ENCODE measurements at regions not wholly inside any gene's neighbourhood (a gene's known extent, or its start where the extent isn't known, plus 50 kb on each side); places are given as distances from the start of the nearest gene placed in this dataset.
A peak's percentile ranks its signal among the peaks of the same experiment; 100 is the strongest.
"Not testable (repeated sequence)": the region's sequence is repeated elsewhere in the genome, so short reads cannot be mapped to it uniquely, and the experiment has no call there.

DNA sequence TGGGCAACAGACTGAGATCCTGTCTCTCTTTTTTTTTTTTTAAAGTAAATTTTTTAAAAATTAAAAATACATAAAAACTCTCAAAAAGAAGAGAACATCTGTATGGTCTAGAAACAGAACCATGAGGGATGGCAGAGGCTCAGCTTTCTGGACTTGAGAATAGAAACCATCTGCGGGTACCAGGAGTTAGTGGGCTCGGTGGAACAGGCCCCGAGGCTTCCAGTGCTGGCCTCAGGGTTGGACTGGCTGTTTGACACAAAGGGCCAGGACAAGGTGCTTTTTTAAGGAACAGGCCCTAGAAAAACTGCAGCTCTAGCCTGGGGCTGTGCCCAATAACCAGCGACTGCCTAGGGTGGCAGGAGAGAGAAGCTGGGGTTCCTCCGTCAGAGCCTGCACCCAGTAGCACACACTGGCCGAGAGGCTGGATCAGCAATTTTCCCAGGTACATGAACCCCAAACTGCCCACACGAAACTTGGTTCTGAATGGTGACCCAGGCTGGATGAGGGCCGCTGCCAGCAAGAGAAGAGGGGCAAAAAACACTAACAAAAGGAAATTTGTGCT lies 131.0 kb upstream of the OLIG3 start:
- H3K4me1 Mint-ChIP-seq (ENCODE audit: unreplicated experiment): no peaks in the 10 kb centered on the region
- H3K4me3 Mint-ChIP-seq: no peak overlapping the region
- H3K27me3 Mint-ChIP-seq: peaks cover 5% of the 10 kb centered on the region
- H3K9me3 Mint-ChIP-seq: no peaks in the 10 kb centered on the region
- DNase-seq (ENCODE audit: extremely low spot score, unreplicated experiment): no peak
- H3K27ac Mint-ChIP-seq: no peak overlapping the region
- H3K36me3 Mint-ChIP-seq: no peaks in the 10 kb centered on the region
- TF ChIP-seq, protein P1, sequence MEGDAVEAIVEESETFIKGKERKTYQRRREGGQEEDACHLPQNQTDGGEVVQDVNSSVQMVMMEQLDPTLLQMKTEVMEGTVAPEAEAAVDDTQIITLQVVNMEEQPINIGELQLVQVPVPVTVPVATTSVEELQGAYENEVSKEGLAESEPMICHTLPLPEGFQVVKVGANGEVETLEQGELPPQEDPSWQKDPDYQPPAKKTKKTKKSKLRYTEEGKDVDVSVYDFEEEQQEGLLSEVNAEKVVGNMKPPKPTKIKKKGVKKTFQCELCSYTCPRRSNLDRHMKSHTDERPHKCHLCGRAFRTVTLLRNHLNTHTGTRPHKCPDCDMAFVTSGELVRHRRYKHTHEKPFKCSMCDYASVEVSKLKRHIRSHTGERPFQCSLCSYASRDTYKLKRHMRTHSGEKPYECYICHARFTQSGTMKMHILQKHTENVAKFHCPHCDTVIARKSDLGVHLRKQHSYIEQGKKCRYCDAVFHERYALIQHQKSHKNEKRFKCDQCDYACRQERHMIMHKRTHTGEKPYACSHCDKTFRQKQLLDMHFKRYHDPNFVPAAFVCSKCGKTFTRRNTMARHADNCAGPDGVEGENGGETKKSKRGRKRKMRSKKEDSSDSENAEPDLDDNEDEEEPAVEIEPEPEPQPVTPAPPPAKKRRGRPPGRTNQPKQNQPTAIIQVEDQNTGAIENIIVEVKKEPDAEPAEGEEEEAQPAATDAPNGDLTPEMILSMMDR (conservative IDR thresholded peaks at IDR 0.05): no peak

GRCh38 chr6:137625808-137626207 lies 131.6 kb upstream of the OLIG3 start:
- Mint-ChIP-seq H3K4me3 (no peak overlapping the region), H3K36me3 (no peaks in the 10 kb centered on the region), H3K27ac (no peak overlapping the region), H3K9me3 (no peaks in the 10 kb centered on the region), H3K27me3 (peaks cover 5% of the 10 kb centered on the region), H3K4me1 (ENCODE audit: unreplicated experiment) (no peaks in the 10 kb centered on the region)
- DNase-seq (ENCODE audit: extremely low spot score, unreplicated experiment): no peak
- TF ChIP-seq, protein P1 (conservative IDR thresholded peaks at IDR 0.05): peak; percentile 46

DNA sequence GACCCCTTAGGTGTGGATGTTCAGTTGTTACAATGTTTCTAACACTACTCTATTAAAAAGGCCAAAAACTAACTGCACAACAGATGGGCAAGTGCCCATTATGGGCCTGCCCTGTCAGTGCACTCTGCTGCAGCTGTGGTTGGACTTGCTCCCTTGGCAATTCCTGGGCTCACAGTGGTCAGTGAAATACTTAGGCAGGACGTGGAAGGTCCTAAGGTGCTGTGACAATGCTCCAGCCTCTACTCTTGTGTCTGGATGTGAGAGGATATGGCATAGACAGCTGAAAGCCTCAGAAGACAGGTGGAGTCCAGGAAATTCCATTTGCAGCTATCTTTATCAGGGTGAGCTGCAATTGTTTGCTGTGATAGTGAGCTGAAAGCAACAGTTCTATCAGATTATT lies 136.5 kb upstream of the OLIG3 start:
- Mint-ChIP-seq H3K9me3 (no peaks in the 10 kb centered on the region), H3K4me3 (no peak overlapping the region), H3K4me1 (ENCODE audit: unreplicated experiment) (no peaks in the 10 kb centered on the region), H3K27me3 (no peaks in the 10 kb centered on the region), H3K36me3 (no peaks in the 10 kb centered on the region), H3K27ac (no peak overlapping the region)
- TF ChIP-seq, protein P1 (conservative IDR thresholded peaks at IDR 0.05): no peak
- no peak for DNase-seq (ENCODE audit: extremely low spot score, unreplicated experiment)

GRCh38 chr6:137631323-137631722 lies 137.1 kb upstream of the OLIG3 start:
- no peak overlapping the region for H3K4me3 Mint-ChIP-seq
- no peaks in the 10 kb centered on the region for H3K36me3 Mint-ChIP-seq
- no peaks in the 10 kb centered on the region for H3K4me1 Mint-ChIP-seq (ENCODE audit: unreplicated experiment)
- H3K9me3 Mint-ChIP-seq: no peaks in the 10 kb centered on the region
- TF ChIP-seq, protein P1 (conservative IDR thresholded peaks at IDR 0.05): no peak
- H3K27ac Mint-ChIP-seq: no peak overlapping the region
- no peak for DNase-seq (ENCODE audit: extremely low spot score, unreplicated experiment)
- no peaks in the 10 kb centered on the region for H3K27me3 Mint-ChIP-seq

GRCh38 chr6:137634177-137634576 lies 140.0 kb upstream of the OLIG3 start:
- H3K4me3 Mint-ChIP-seq; H3K27me3 Mint-ChIP-seq; DNase-seq (ENCODE audit: extremely low spot score, unreplicated experiment); H3K27ac Mint-ChIP-seq; H3K36me3 Mint-ChIP-seq; H3K4me1 Mint-ChIP-seq (ENCODE audit: unreplicated experiment); H3K9me3 Mint-ChIP-seq: not testable (repeated sequence)

DNA sequence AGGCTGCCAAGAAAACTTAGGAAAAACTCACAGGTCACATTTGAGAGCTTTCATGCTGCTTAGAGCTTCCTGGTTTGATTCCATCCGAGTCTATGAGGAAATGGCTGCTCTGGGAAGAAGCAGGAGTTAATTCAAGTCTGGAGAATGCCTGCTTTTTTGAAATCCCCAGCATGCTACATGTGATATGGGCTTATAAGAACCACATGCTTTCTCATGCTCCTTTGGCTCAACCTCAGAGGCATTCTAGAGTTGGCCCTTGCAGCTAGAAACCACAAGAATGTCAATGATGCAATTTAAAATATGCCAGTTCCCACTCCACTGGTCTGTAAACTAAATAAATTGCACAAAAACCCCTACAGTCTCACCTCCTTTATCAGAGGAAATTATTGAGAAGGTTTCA lies 142.9 kb upstream of the OLIG3 start:
- Mint-ChIP-seq H3K4me1 (ENCODE audit: unreplicated experiment) (no peaks in the 10 kb centered on the region), H3K4me3 (no peak overlapping the region), H3K36me3 (no peaks in the 10 kb centered on the region), H3K27me3 (no peaks in the 10 kb centered on the region), H3K27ac (no peak overlapping the region), H3K9me3 (no peaks in the 10 kb centered on the region)
- DNase-seq (ENCODE audit: extremely low spot score, unreplicated experiment): no peak
- TF ChIP-seq, protein P1 (conservative IDR thresholded peaks at IDR 0.05): no peak

All from type B pancreatic cell (in vitro differentiated cells).